HG02981 (cell line): ENCODE measurements at regions not wholly inside any gene's neighbourhood (a gene's known extent, or its start where the extent isn't known, plus 50 kb on each side); places are given as distances from the start of the nearest gene placed in this dataset.

Source experiments
- ATAC-seq: cut with Tn5 transposase; IDR thresholded peaks from one replicate; pipeline ENCODE4 v1.9.1; 2021; ENCODE audit warnings: mild to moderate bottlenecking, moderate library complexity; ENCODE audit not compliant: unreplicated experiment

DNA sequence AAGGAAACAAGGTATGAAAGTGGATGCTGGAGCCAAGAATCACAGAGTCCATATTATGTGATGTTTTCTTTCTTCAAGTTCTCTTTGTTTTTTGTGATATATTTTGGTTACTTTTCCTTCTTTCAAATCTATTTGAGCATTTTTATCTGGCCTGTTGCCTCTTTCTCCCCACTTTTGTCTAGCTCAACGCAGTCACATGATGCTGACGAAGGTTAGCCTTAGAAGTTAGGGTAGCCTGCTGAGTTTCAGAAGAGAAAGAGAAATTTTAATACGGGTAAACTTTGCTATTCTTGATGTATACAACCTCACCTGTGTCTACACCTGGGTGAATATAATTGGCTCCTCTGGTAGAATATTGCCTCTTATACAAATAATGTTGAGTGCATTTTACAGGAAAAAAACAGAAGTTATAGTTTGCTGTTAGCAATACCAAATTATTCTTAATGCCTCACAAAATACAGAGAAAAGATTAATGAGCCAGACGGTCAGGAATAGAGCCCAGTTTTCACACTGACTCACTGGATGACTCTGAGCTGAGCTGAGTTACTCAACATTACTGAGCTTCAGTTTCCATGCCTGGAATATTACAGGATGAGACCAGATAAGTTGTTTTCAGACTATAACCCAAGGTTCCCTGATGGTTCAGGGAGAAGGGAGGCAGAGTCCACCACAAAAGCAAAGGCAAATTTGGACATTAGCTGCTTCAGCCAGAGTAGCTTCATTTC lies 161.6 kb upstream of the BDNF start:
- ATAC-seq = no peak

DNA sequence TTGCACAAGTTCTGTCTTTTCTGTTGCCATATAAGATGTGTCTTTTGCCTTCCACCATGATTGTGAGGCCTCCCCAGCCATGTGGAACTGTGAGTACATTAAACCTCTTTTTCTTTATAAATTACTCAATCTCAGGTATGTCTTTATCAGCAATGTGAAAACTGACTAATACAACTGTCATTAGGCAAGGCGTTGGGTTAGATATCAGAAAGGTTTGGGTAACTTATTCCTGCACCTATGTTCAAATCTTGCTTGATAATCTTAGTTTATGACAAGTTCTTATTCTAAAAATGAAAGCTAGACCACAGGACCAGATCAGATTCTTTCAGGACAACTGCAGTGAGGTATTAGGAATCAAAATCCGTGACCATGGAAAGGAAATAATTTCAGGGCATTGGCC lies 160.6 kb upstream of the BDNF start:
- no peak for ATAC-seq

DNA sequence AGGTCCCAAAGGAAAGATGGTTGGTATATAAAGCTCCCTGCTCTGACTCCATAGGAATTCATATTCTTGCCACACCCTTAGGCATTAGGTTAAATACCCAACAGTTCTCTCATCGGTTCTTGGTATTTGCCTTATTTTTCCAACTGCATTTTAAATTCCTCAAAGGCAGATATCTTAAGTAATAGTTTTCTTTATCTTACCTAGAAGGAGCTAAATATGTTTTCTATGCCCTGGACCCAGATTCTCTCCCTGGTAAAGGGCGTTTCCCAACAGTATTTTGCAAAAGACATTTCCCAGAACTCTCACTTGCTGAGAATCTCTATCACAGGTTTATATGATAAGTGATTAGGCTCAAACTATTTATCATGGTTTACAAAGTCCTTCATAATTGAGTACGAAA lies 158.6 kb upstream of the BDNF start:
- ATAC-seq = no peak

DNA sequence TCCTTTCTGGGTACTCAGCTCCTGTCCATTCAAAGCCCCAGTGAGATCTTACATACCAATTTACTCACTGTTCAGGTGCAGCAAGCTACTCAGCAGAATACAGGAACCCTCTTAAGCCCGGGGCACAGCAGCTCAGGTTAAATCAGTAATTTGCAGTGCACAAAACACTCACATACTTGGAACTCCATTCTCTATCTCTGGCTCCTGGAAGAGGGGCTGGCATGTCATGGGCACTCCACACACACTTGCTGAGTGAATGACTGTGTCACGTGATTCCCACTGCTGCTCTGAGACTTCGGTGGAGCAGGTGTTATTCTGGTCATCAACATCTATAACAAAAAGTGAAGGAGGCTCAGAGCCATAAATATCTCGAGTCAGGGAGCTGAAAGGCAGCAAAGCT lies 157.3 kb upstream of the BDNF start:
- ATAC-seq = no peak

DNA sequence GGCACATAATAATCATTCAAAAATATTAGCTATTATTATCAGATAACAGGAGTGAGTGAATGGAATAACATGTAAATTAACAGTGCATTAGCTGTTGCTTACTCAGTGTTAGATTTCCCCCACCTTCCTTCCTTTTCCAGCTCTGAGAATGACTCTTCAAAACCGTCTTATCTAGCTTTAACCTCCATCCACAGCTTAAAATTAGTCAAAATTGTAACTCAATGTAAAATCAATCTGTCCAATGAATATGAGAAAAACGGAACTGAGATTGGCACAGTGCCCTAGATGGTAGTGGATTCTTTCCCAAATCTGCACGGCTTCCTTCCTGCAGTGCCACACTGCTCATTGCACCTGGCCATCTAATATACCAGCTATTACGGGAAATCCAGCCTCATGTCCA lies 156.8 kb upstream of the BDNF start:
- ATAC-seq = peak; percentile 78

DNA sequence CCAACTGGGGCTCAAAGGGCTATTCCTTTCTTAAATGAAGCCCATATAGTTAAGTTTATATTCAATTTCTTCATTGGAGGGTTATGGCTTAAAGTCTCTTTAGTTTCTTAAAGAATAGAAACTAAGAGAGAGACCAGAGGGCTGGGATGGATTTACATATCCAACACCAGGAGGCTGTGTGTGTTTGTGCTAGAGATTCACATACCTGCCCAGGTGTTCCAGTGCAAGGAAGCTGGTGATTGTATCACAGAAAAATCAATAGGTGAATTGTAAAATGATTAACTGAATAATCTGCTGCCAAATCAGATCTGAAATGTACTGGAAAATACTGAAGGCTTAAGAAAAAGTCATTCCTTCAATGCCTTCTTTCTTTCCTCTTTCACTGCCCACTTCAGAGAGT lies 148.2 kb upstream of the BDNF start:
- no peak for ATAC-seq

DNA sequence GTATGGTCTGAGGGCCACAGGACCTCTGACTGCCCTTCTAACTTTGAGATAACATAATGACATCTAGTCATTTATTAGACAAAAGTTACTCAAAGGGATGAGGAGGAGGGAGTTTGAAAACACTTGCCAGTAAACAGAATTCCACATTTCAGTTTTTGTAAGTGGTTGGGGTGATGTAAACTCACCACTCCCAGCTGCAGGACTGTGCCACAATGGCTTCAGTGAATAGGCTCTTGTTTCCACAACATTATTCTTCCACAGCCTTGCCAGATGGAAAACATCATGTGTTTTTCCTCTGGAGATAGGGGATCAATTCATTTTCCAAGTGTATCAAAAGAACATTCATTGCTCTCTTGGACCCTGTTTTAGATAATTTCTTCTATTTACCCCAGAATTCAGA lies 147.2 kb upstream of the BDNF start:
- no peak for ATAC-seq

DNA sequence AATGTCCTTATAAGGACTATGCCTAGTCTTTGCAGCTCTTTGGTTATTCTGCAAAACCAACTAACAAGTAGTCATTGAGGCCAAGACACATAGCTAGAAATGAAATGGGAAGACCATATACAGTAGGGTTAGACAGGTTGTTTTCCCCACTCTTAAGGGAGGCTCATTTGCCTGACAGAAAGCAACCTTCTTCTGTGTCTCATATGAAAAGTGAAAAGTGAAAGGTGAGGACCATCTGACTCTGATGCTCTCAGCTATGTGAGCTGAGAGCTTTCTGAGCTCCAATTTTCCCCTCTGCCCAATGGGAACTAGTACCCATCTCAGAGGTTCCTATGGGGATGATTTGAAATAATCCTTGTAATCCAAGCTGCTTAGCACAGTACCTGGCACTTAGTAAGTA lies 142.0 kb upstream of the BDNF start:
- ATAC-seq = no peak

DNA sequence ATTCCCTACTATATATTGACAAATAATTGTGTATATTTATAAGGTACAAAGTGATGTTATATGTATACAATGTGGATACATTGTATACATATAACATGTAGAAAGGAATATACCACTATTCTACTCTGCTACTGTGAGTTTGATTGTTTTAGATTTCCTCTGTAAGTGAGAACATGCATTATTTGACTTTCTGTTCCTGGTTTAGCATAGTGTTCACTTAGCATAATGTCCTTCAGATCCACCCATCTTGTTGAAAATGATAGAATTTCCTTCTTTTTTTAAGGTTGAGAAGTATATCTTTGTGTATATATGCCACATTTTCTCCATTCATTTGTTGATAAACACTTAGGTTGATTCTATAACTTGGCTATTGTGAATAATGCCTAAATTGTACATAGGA lies 140.8 kb upstream of the BDNF start:
- no peak for ATAC-seq

DNA sequence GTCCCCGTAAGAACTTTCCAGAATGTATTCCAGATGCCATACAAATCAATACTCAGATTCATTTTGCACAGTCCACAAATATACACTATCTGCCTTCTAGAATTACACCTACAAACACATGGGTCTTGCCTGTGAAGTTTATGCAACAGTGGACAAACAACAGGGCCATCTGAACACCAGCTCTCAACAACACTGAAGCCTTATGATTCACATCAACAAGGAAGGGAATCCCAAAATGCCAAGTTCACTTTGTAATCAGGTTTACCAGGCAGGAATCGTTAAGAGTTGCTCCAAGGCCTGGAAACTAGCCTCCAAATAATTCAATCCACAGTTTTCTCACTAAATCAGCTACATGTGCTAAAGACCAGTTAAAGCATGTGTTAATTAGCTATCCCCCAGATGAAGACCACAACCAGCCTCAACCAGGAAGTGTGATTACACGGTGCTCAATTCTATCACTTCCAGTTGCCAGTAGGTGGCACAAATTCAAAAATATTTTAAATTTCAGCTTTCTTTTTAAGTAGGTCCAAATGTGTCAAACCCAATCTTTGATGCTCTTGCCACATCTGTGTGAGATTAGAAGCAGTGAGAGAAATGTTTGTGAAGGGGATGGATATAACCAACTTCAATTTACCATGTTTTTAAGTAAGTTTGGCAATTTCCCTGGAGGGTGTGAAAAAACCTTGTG lies 139.1 kb upstream of the BDNF start:
- no peak for ATAC-seq

DNA sequence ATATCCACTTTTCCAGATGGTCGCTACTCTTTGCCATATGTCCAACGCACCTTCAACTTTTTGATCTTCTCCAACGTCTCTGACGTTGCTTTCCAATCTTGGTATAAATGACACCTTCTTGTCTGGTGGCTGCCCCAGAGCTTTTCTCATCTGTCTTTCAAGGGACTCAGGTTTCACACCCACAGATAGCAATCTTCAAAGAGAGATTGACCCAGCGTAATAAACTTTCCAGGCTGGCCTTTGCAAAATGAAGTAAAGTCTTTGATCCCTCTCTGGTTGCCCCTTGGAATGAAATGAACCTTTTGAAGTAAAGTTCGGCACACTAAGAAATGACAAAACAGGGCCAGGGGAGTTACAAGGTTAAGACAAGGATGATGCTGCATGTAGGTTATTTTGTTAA lies 138.4 kb upstream of the BDNF start:
- ATAC-seq = no peak

DNA sequence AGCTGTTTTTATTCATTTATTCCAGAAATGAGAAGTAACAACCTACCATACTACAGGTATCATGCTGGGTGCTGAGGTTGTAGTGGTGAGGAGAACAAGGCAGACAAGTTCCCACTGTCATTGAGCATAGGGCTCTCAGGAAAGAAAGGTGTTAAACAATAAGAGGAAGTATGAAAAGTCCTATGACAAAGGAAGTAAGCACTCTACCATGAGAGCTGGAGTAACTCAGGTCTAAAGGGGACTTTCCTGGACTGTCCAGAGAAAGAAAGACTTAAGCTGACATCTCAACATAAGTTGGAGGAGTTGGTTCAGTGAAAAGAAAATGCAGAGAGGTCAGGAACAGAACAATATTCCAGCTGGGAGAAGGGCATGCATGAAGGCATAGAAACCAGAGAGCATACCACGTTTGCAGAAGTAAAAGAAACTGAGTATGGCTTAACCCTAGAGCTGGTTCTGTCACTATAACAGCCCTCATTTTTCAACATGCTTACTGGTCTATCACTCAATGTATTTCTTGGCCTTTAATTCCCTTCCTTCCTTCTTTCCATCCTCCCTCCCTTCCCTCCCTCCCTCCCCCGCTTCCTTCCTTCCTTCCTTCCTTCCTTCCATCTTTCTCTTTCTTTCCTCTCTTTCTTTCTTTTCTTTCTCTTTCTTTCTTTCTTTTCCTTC lies 137.8 kb upstream of the BDNF start:
- peak; percentile 80 for ATAC-seq

DNA sequence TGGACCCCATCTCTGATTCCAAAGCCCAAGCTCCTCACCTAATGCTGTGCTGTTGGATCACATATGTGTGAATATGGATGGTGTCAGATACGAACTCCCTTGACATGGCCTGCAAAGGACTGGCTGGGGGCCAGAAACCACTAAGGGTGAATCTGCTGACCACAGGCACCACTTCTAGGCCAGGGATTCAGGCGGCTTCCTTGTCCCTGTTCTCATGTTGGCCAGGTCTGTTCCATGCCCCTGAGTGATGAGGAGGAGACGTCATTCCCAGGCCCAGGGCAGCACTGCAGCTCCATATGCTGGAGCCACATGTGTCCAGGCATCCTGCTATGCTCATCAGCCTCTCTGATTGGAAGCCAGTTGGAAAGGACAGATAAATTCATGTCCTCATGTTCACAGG lies 130.0 kb upstream of the BDNF start:
- ATAC-seq = no peak

DNA sequence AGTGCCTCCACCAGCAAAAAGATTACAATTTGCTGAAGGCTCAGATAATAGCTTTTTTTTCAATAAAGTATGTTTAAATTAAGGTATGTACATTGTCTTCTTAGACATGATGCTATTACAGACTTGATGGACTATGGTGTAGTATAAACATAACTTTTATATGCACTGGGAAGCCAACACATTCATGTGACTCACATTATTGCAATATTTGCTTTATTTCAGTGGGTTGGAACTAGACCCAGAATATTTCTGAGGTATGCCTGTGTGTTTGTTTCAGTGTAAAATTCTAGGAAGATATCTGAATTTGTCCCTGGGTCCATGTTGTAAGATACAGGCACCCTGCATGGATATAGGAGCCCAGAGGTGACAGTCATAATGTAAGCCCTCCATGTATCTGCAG lies 120.0 kb upstream of the BDNF start:
- no peak for ATAC-seq

DNA sequence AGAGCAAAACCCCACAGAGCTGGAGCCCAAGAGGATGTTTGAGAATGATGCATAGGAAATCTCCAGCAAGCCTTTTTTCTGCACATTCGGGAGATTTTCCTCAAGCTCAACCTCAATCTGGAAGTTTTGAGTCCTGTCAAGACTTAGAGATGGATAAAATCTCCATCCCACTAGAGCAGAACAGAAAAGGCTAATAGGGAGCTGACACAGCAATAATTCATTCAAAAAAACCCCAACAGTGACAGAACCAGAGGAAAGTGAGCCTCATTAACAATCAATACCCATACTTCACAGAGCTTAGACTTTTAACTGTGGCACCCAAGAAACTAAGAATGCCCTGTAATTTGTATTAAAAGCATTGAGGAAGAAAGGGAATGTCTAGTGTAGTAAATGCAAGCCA lies 115.9 kb upstream of the BDNF start:
- no peak for ATAC-seq

DNA sequence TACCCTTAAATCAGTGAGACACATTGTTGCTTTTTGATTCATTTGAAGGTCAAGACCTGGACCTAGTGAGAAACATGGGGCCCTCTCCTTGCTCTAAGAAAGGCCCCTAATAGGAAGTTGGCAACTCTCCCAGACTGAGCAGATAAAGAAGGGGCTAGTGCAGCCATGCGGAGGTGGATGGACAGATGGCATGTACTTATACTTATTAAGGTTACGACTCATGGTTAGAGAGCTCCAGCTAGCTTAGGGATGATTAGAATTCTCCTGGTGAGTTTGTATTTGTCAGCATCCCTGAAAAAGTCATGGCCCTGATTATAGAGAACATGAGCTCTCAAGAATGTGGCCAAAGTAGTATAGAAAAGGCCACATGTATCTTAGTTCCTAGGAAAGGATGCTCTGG lies 112.1 kb upstream of the BDNF start:
- ATAC-seq = no peak

DNA sequence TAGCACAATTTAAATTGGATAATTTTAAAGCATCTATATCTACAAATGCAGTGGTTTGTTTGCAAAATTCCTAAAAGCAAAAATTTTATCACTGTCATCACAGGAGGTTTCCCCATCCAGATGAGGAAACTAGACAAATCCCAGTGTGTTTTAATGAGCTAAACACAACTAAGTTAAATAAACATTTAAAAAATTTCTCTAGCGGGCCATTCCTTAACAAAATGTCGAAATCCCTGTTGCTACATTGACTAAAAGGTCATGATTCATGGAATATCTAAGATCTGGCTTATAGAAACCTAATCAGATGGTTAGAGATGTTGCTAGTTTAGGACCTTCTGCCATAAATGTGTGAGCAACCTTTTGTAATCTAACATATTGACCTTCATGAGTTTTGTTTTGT lies 107.3 kb upstream of the BDNF start:
- no peak for ATAC-seq

DNA sequence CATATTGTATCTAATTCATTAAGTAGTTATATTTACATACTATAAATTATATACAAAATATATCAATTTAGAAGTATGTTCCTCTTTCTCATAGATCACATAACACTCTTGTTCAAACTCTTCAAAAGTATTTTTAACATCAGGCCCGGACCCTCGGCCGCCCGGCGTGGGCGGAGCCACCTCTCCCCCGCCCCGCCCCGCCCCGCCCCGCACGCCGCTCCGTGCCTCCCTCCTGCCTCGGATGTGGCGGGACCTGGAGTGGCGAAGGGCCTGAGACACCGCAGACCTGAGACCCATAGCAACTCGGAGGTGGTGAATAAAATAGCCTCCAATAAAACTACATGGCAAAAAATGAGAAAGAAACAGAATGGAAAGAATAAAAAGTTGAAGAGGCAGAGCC lies 105.9 kb upstream of the BDNF start:
- no peak for ATAC-seq

DNA sequence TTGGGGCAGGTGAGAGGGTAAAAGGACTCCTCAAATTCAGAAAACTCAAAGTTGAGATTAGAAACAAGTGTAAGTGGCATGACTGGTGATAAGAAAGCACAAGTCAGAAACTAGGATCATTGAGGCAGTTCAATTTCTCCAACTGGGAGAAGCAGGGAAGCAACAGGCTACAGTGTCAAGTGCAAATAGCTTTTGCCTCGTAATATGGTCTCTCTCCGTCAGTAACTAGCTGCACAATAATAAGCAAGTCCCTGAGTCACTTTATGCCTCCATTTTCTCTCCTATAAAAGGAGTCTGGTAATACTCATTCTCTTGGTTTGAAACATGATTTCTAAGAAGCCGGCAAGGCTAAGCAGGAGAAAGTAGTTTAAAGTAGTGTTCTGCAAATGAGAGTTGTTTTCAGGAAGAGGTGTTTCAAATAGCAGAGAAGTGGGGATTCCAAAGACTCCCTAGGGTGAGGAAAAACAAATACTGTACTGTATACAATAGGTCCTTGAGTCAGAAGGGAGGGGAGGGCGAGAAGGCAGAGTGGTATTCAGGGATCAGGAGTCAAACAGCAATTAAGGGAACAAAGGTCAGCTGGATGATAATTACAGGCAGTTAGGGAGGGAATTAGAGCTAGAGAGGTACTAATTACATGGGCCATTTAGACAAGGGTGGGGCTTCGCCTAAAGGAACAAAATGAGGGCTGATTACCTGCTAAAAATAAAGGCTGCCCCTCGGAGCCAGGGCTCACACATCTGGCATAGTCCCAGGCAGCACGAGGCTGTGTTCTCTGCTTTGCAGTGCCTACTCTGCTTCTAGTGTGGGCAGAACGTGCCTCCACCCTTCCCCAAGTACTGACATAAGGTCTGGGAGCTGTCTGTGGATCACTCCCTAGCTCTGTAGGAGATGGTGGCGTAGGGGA lies 96.0 kb upstream of the BDNF start:
- no peak for ATAC-seq

DNA sequence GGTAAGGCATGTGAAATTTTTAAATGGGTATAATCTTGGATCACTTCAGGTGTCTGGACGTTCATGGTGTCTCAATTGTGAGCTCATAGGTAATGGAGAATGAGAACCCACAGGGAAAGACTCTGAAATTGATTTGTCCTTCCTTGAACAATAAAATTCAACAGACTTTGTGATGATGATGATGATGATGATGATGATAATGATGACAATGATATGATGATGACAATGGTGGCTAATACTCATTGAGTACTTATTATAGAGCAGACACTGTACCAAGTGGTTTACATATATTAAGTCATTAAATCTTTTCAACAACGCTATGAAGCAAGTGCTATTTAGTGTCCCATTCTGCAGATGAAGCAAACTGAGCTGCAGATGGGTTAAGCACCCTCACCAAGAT lies 86.6 kb upstream of the BDNF start:
- no peak for ATAC-seq

DNA sequence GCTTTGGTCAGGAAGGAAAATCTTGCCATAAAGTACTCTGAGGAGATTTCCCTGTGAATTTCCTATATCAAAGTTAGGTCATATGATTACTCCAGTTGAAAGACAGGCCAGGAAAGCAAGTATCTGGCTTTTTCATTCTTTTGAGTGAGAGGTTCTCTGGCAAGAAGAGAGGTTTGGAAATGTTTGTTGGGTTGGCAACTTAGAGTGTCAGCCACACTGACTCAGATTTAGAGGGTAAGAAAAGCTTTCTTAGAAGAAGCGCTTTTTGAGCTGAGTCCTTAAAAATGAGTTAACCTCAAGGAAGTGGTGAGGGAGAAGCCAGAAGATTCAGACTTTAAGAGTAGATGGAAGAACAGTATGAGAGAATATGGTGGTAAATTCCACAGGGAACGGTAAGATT lies 86.1 kb upstream of the BDNF start:
- ATAC-seq = no peak
